ENCODE measurements at regions not wholly inside any gene's neighbourhood (a gene's known extent, or its start where the extent isn't known, plus 50 kb on each side); places are given as distances from the start of the nearest gene placed in this dataset.

- TF ChIP-seq, protein P1, sequence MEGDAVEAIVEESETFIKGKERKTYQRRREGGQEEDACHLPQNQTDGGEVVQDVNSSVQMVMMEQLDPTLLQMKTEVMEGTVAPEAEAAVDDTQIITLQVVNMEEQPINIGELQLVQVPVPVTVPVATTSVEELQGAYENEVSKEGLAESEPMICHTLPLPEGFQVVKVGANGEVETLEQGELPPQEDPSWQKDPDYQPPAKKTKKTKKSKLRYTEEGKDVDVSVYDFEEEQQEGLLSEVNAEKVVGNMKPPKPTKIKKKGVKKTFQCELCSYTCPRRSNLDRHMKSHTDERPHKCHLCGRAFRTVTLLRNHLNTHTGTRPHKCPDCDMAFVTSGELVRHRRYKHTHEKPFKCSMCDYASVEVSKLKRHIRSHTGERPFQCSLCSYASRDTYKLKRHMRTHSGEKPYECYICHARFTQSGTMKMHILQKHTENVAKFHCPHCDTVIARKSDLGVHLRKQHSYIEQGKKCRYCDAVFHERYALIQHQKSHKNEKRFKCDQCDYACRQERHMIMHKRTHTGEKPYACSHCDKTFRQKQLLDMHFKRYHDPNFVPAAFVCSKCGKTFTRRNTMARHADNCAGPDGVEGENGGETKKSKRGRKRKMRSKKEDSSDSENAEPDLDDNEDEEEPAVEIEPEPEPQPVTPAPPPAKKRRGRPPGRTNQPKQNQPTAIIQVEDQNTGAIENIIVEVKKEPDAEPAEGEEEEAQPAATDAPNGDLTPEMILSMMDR (IDR thresholded peaks at IDR 0.05), result no peak
- no peak for TF ChIP-seq POLR2AphosphoS5 (IDR thresholded peaks at IDR 0.05; ENCODE audit: low read depth, low read length)
These were observed 344.3 kb downstream of the AASDHPPT start for GRCh38 chr11:106421676-106422292.
